HFFc6 (cell line): ENCODE measurements at regions not wholly inside any gene's neighbourhood (a gene's known extent, or its start where the extent isn't known, plus 50 kb on each side); places are given as distances from the start of the nearest gene placed in this dataset.

Source experiments
- DNase-seq: peaks from one replicate; pipeline ENCODE4 v3.0.0-alpha.2; 2018
- H3K27ac Mint-ChIP-seq: 2 replicates; pipeline ENCODE4 v1.8.0; 2020; ENCODE audit warnings: mild to moderate bottlenecking, mixed read lengths
- H3K27me3 Mint-ChIP-seq: 2 replicates; pipeline ENCODE4 v1.8.0; 2021; ENCODE audit warnings: mild to moderate bottlenecking, moderate library complexity, mixed read lengths; ENCODE audit not compliant: insufficient read depth
- H3K36me3 Mint-ChIP-seq: 2 replicates; pipeline ENCODE4 v1.8.0; 2021; ENCODE audit warnings: low read depth, mixed read lengths
- H3K4me1 Mint-ChIP-seq: 2 replicates; pipeline ENCODE4 v1.8.0; 2020; ENCODE audit warnings: low read depth, mixed read lengths
- H3K4me3 Mint-ChIP-seq: 2 replicates; pipeline ENCODE4 v1.8.0; 2020; ENCODE audit warnings: mild to moderate bottlenecking, moderate library complexity, mixed read lengths
- H3K9me3 Mint-ChIP-seq: 2 replicates; pipeline ENCODE4 v1.8.0; 2020; ENCODE audit warnings: mild to moderate bottlenecking, mixed read lengths
- CTCF ChIP-seq: fragments of 200-600 bp; sonication (generic); IDR thresholded peaks from 2 replicates; pipeline ENCODE4 v1.5.0; 2021; ENCODE audit warnings: antibody characterized with exemption, mild to moderate bottlenecking

- no peak overlapping the region for H3K4me3 Mint-ChIP-seq
- H3K4me1 Mint-ChIP-seq, result peaks cover 19% of the 10 kb centered on the region
- no peak overlapping the region for H3K27ac Mint-ChIP-seq
- no peaks in the 10 kb centered on the region; the same call in 1 of the 2 replicates for H3K27me3 Mint-ChIP-seq
- no peak for DNase-seq
- no peaks in the 10 kb centered on the region for H3K36me3 Mint-ChIP-seq
- H3K9me3 Mint-ChIP-seq, result no peaks in the 10 kb centered on the region
- TF ChIP-seq CTCF, result no peak
Observed at GRCh38 chr4:53788011-53788410, 196.7 kb upstream of the LNX1 start.

DNA sequence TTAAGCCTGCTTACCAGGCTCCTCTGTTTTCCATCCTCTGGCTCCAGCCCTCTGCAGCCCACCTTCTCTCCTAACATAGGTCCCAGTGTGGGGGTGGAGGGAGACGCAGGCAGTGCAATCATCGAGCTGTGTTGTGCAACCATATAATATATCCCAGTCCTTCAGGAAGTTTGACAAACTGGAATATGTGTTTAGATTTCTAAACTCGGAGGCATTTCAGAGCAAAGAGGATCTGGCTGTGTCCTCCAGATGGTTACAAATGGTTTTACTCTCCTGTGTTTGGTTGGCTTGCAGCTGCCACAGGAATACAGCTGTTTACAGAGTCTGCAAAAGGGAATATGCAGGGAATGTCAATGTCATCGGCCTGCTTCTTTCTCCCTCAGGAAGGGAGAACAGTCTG lies 195.3 kb upstream of the LNX1 start:
- H3K36me3 Mint-ChIP-seq, result no peaks in the 10 kb centered on the region
- no peaks in the 10 kb centered on the region for H3K9me3 Mint-ChIP-seq
- no peak for DNase-seq
- peaks cover 32% of the 10 kb centered on the region for H3K4me1 Mint-ChIP-seq
- no peak for TF ChIP-seq CTCF
- no peak overlapping the region for H3K4me3 Mint-ChIP-seq
- no peak overlapping the region for H3K27ac Mint-ChIP-seq
- H3K27me3 Mint-ChIP-seq, result no peaks in the 10 kb centered on the region; the same call in 1 of the 2 replicates

- Mint-ChIP-seq H3K4me1 (peaks cover 39% of the 10 kb centered on the region), H3K27me3 (no peaks in the 10 kb centered on the region; the same call in 1 of the 2 replicates), H3K9me3 (no peaks in the 10 kb centered on the region), H3K36me3 (no peaks in the 10 kb centered on the region), H3K27ac (no peak overlapping the region), H3K4me3 (no peak overlapping the region)
- no peak for DNase-seq
- no peak for TF ChIP-seq CTCF
Observed at GRCh38 chr4:53785996-53786395, 194.7 kb upstream of the LNX1 start.

- no peak overlapping the region for H3K27ac Mint-ChIP-seq
- TF ChIP-seq CTCF, result no peak
- H3K4me3 Mint-ChIP-seq, result no peak overlapping the region
- H3K36me3 Mint-ChIP-seq, result no peaks in the 10 kb centered on the region
- DNase-seq, result no peak
- H3K4me1 Mint-ChIP-seq, result peaks cover 51% of the 10 kb centered on the region
- no peaks in the 10 kb centered on the region for H3K9me3 Mint-ChIP-seq
- H3K27me3 Mint-ChIP-seq, result no peaks in the 10 kb centered on the region
Observed at GRCh38 chr4:53784112-53784511, 192.8 kb upstream of the LNX1 start.

DNA sequence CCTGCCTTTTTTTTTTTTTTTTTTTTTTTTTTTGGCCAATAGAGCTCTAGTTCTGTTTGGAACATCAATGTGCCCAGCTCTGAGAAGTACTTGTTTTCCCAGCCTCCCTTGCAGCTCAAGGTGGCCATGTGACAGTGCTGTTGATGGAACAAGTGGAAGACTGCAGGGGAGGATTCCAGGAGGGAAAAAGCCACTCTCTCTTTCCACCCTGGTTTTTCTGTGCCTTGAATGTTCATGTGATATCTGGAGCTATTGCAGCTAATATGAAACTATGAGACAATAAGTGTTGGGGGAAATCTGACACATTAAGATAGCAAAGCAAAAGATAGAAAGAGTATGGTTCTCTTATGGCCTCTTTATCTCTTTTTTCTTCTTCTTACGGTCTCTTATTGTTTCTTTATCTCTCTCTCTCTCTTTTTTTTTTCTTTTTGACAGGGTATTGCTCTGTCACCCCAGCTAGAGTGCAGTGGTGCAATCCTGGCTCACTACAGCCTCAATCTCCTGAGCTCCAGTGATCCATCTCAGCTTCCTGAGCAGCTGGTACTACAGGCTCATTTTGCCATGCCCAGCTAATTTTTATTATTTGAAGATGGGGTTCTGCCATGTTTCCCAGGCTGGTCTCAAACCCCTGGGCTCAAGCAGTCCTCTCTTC lies 192.0 kb upstream of the LNX1 start:
- H3K4me3 Mint-ChIP-seq, result no peak overlapping the region
- no peak for TF ChIP-seq CTCF
- no peaks in the 10 kb centered on the region for H3K36me3 Mint-ChIP-seq
- peaks cover 54% of the 10 kb centered on the region for H3K4me1 Mint-ChIP-seq
- DNase-seq, result no peak
- H3K27me3 Mint-ChIP-seq, result no peaks in the 10 kb centered on the region
- H3K9me3 Mint-ChIP-seq, result no peaks in the 10 kb centered on the region
- H3K27ac Mint-ChIP-seq, result no peak overlapping the region
